DND-41 (cell line): ENCODE measurements at regions not wholly inside any gene's neighbourhood (a gene's known extent, or its start where the extent isn't known, plus 50 kb on each side); places are given as distances from the start of the nearest gene placed in this dataset.
"Not testable (repeated sequence)": the region's sequence is repeated elsewhere in the genome, so short reads cannot be mapped to it uniquely, and the experiment has no call there.

Experiments
- ATAC-seq: fragments of 200-7000 bp; cut with Tn5 transposase; 3 replicates; pipeline ENCODE4 v1.9.1; 2021; ENCODE audit warnings: low read depth; ENCODE audit not compliant: insufficient read depth
- DNase-seq: peaks from one replicate; pipeline ENCODE4 v3.0.0-alpha.2; 2020
- H2AFZ ChIP-seq: 2 replicates; pipeline ENCODE4 v1.6.0; 2012; ENCODE audit warnings: low read depth, low read length
- H3K27ac ChIP-seq: 2 replicates; pipeline ENCODE4 v1.5.1; 2012; ENCODE audit warnings: low read length, inconsistent platforms
- H3K27me3 ChIP-seq: fragments of 200-600 bp; sonication (generic); 2 replicates; pipeline ENCODE4 v1.6.0; 2012; ENCODE audit warnings: low read length, mild to moderate bottlenecking, inconsistent platforms; ENCODE audit not compliant: insufficient read depth, poor library complexity
- H3K36me3 ChIP-seq: 2 replicates; pipeline ENCODE4 v1.5.1; 2012; ENCODE audit warnings: low read length, inconsistent platforms; ENCODE audit not compliant: insufficient read depth
- H3K4me1 ChIP-seq: 2 replicates; pipeline ENCODE4 v1.5.1; 2012; ENCODE audit warnings: mild to moderate bottlenecking, low read length; ENCODE audit not compliant: insufficient read depth
- H3K4me2 ChIP-seq: 2 replicates; pipeline ENCODE4 v1.6.0; 2012; ENCODE audit warnings: mild to moderate bottlenecking, moderate library complexity, low read length, inconsistent platforms; ENCODE audit not compliant: insufficient read depth
- H3K4me3 ChIP-seq, 2 experiments: fragments of 200-600 bp in 1 of 2; shearing (Covaris generic) in 1 of 2; 2 replicates each; pipeline ENCODE4 v1.5.1; 2012 to 2016; ENCODE audit warnings: inconsistent platforms in 2 of 2, low read length in 2 of 2, mild to moderate bottlenecking in 2 of 2, low read depth in 1 of 2, moderate library complexity in 1 of 2
- H3K79me2 ChIP-seq: 2 replicates; pipeline ENCODE4 v1.6.0; 2012; ENCODE audit warnings: low read length, inconsistent platforms; ENCODE audit not compliant: insufficient read depth
- H3K9ac ChIP-seq: 2 replicates; pipeline ENCODE4 v1.6.0; 2012; ENCODE audit warnings: low read depth, mild to moderate bottlenecking, inconsistent platforms, low read length, moderate library complexity
- H3K9me3 ChIP-seq: 2 replicates; pipeline ENCODE4 v1.5.1; 2012; ENCODE audit warnings: low read length, moderate library complexity, mild to moderate bottlenecking, inconsistent platforms; ENCODE audit not compliant: insufficient read depth, severe bottlenecking
- H4K20me1 ChIP-seq: 2 replicates; pipeline ENCODE4 v1.6.0; 2012; ENCODE audit warnings: low read length; ENCODE audit not compliant: insufficient read depth

DNA sequence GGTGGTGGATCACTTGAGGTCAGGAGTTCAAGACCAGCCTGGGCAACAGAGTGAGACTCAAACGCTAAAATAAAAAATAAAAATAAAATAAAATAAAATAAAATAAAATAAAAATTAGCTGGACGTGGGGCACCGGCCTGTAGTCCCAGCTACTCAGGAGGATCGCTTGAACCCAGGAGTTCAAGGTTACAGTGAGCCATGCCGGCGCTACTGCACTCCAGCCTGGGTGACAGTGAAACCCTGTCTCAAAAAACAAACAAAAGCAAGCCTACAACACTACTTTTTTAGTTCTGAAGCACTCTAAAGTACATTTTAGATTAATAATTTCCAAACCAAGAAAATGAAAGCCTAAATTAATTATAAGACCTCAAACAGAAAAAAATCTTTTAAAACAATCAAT, 56.2 kb upstream of the ZSCAN2 start:
- not testable (repeated sequence) for H3K4me2 ChIP-seq, H2AFZ ChIP-seq, H3K9me3 ChIP-seq, ATAC-seq, H4K20me1 ChIP-seq, H3K79me2 ChIP-seq, H3K36me3 ChIP-seq, H3K4me1 ChIP-seq, H3K27me3 ChIP-seq, H3K27ac ChIP-seq, DNase-seq, H3K9ac ChIP-seq, H3K4me3 ChIP-seq

DNA sequence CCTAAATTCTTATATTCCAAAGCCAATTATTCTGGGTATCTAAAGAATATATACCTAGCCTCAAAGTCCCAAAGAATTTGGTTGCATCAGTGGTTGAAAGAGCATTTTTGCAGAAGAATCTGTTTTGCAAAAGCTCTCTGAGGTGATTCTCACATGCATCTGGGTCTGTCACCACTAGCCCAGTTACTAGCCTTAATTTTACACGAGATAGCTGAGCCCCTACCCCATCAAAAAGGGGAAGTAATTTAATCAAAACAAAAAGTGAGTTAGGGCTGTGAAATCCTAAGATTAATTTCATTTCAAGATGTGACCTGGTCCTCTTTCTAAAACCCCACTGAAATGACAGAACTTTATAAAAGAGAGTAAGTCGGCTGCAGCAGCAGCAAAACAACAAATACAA, 53.7 kb upstream of the ZSCAN2 start:
- ATAC-seq, H3K9ac ChIP-seq, H3K4me3 ChIP-seq, H3K36me3 ChIP-seq, H3K9me3 ChIP-seq, H3K27me3 ChIP-seq, H3K4me1 ChIP-seq, H3K4me2 ChIP-seq, H2AFZ ChIP-seq, H3K27ac ChIP-seq, H3K79me2 ChIP-seq, DNase-seq, H4K20me1 ChIP-seq: not testable (repeated sequence)

DNA sequence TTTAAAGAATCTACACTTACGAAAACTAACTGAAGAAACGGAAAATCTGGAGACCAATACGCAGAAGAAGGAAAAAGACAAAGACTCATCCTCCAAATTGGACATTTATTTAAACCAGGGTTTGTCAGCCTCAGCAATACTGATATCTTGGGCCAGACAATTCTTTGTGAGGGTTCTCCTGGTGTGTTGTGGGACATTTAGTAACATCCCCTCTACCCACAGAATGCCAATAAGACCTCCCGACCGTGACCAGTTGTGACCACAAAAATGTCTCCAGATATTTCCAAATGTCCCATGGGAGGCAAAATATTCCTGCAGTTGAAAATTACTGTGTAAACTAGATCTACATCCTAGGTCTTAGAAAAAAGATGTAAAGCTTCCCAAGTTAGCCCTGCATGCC, 50.3 kb upstream of the ZSCAN2 start:
- not testable (repeated sequence) for H4K20me1 ChIP-seq, H3K27me3 ChIP-seq, DNase-seq, H3K27ac ChIP-seq, H3K9ac ChIP-seq, H3K4me3 ChIP-seq, H3K9me3 ChIP-seq, H3K36me3 ChIP-seq, H3K79me2 ChIP-seq, H3K4me2 ChIP-seq, H2AFZ ChIP-seq, ATAC-seq, H3K4me1 ChIP-seq
